HG02588 (cell line): ENCODE measurements at regions not wholly inside any gene's neighbourhood (a gene's known extent, or its start where the extent isn't known, plus 50 kb on each side); places are given as distances from the start of the nearest gene placed in this dataset.

ENCODE experiments used
- ATAC-seq: cut with Tn5 transposase; IDR thresholded peaks from one replicate; pipeline ENCODE4 v1.9.1; 2021; ENCODE audit warnings: mild to moderate bottlenecking, moderate library complexity; ENCODE audit not compliant: unreplicated experiment

DNA sequence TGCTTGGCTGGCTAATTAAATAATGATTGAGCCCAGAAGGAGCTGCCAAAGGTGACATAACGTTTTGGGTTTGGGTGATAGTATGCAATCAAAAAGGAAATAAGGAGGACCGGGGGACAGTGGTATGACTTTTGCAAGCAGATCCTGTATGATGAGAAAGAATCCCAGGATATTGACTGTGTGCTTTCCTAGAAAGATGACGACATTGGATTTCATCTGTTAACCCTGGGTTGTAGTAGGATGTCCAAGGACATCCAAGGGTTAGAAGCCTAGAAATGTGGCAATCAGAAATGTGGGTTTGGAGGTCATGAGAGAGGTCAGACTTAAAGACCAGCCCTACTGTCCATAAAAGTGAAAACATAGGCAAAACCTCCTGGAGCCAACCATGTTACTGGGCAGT lies 50.3 kb upstream of the HMHB1 start:
- no peak for ATAC-seq

- ATAC-seq, result no peak
Measured at GRCh38 chr5:143760755-143761154, 51.2 kb upstream of the HMHB1 start.

DNA sequence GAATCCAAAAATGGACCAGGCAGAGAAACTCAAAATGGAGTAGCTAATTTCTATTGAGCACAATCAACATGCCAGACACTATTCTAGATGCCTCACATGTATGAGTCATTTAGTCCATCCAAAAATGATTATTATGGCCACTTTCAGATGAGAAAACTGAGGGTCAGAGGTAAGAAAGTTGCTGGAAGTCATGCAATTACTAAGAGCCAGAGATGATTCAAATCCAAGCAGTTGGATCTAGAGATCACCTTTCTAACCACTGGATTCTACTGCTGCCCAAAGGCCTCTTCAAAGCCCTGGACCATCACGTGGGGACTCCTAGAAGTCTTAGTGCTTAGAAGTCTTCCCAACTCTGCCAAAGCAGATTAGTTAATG lies 51.8 kb upstream of the HMHB1 start:
- no peak for ATAC-seq

GRCh38 chr5:143759396-143760130 lies 52.4 kb upstream of the HMHB1 start:
- no peak for ATAC-seq

DNA sequence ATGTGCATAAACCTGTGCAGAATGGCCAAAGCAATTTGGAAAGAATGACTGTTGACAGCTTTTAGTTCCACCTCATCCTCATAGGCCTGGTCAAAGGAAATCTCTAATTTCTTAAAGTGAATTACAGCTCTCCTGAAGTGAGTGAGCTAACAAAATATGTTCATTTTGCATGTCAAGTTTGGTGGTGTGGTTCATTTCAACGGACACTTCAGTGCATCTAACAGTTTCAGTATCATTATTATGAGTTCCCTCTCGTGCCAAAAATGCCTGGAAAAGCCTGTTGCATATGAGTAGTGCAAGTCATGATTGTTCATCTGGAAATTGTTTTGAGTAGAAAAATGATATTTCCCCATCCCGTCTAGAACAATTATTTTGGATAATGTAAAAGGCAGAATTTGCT lies 53.2 kb upstream of the HMHB1 start:
- peak; percentile 60 for ATAC-seq

- ATAC-seq, result no peak
Measured at GRCh38 chr5:143758015-143758414, 53.9 kb upstream of the HMHB1 start.

- no peak for ATAC-seq
Measured at GRCh38 chr5:143757116-143757515, 54.8 kb upstream of the HMHB1 start.

DNA sequence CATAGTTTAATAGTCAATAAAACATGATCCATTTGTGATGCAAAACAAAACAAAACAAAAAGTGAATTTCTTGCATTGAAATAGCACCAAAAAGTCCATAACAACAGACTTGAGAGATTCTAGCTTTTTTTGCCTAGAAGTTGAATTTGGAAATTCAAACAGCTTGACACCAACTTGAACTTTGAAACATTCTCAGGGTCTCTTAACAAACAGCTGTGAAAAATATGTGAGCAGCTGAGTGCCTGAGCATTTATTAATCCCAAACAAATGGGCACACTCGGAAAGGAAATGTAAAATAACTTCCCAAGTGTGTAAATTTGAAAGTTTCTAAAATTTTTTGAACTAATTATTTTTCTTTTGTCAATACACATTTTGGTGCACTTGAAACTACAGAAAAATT lies 56.0 kb upstream of the HMHB1 start:
- no peak for ATAC-seq

DNA sequence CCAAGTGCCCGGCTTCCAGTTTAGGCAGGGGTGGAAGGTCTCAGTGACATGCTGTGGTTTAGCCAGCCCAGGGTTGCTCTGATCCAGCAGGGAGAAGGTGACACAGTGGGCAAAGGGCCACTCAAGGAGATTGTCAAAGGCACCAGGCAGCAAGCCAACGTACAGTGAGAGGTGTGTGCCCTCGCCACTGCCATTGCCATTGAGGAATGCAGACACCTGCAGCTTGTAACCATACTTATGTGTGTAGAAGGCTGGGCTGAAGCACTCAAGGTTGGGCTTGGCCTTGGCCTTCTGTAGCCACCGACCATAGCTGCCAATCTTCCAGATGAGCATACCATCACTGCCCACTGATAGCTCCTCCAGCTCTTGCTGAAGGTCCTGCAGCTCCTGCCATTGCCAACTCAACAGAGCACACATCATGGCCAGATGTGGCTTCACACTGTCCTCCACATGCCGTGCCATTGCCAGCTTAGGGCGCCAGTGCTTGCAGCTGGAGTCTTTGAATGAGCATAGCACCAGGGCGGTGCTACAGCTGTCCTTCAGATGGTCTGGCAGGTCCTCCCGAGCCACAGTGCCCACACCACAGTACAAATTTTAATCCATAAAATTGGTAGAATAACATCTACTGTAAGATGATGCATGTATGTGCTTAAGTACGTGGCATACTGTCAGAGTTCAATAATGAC lies 59.7 kb upstream of the HMHB1 start:
- ATAC-seq, result no peak

- no peak for ATAC-seq
Measured at GRCh38 chr5:143751342-143751741, 60.6 kb upstream of the HMHB1 start.

GRCh38 chr5:143749581-143750205 lies 62.3 kb upstream of the HMHB1 start:
- no peak for ATAC-seq

GRCh38 chr5:143748516-143748915 lies 63.4 kb upstream of the HMHB1 start:
- no peak for ATAC-seq

GRCh38 chr5:143742951-143743350 lies 69.0 kb upstream of the HMHB1 start:
- no peak for ATAC-seq

DNA sequence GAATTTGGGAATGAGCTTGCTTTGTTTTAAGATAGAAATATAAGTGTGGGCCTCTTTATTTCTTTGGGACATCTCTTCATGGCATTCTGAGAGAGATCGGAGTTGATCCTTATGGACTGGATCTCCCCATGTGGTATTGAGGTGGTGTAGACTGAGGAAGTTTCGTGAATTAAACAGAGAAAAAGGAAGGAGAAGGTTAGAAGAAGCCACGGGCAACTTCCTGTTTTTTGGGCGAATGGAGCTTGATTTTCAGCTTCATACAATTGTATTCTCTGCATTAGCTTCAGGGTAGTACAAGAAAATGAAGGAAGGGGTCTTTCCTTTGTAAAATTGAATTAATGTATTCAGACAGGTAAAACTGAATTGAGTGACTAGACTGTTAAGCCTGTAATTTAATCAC lies 70.5 kb upstream of the HMHB1 start:
- ATAC-seq, result no peak

- no peak for ATAC-seq
Measured at GRCh38 chr5:143740956-143741355, 71.0 kb upstream of the HMHB1 start.

DNA sequence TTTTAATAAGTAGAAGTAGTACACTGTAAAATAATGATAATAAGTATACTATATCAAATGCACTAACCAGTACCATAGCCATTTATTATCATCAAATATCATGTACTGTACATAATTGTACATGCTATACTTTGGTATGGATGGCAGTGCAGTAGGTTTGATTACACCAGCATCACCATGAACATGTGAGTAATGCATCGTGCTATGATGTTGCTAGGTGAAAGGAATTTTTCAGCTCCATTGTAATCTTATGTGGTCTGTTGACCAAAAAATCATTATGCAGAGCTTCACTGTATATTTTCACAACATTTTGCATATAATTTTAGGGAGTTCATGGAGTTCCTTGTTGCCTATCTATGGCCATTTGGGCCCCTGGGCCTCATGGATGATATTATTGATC lies 72.2 kb upstream of the HMHB1 start:
- no peak for ATAC-seq

DNA sequence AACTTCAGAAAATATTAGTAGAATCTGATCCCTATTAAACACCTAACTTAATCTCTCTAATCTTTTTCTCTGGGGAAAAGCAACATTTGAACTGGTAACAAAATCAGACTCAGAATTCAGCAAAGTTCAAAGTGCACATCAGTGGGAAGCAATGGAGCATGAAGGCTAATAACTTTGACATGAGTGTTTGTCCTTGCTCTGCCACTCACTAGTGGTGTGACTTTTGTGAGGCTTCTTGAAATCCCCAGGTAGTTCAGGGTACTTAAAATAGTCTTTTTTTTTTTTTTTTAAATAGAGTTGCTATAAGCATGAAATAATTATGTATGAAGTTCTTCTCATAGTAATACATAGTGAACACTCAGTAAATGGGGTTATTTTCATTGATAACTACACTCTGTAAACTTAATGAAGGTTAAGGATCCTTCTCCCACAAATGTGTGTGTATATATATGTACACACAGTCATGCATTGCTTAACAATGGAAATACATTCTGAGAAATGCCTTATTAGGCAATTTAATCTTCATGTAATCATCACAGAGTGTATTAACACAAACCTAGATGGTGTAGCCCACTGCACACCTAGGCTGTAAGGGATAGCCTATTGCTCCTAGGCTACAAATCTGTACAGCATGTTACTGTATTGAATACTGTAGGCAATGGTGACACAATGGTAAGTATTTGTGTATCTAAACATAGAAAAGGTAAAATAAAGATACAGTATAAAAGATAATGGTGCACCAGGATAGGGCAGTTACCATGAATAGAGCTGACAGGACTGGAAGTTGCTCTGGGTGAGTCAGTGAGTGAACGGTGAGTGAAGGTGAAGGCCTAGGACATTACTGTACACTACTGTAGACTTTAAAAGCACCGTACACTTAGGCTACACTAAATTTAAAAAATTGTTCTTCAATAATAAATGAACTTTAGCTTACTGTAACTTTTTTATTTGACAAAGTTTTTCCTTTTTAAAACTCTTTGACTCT lies 73.3 kb upstream of the HMHB1 start:
- ATAC-seq, result no peak

DNA sequence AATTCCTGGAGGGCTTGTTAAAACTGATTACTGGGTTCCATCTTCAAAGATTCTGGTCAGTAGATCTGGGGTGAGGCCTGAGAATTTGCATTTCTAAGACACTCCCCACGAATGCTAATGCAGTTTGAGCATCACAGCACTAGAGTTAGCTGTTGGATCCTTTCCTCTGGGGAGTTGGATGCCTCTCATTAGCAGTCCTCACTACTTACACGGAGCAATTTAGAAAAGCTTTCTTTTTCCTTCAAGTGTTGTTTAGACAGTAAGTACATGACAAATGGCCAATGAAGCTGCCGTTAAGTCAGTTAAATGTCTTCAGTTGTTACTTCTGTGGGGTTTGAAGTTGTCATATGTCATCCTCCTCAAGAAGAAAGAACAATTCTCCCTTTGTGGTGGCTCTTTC lies 74.9 kb upstream of the HMHB1 start:
- no peak for ATAC-seq

DNA sequence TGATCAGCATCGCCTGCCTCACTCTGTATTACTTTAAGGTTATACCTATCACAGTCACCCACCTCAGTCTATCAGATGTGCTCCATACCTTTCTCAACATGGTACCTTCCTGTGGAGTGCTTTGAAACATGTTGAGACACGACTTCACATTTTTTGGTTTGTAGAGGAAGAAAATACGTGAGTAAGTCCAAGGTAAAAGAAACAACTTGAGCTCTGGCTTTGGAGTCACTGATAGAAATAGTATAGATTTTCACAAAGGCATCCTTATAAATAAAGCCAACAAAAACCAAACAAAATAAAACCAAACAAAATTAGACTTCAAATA lies 77.5 kb upstream of the HMHB1 start:
- ATAC-seq, result no peak

DNA sequence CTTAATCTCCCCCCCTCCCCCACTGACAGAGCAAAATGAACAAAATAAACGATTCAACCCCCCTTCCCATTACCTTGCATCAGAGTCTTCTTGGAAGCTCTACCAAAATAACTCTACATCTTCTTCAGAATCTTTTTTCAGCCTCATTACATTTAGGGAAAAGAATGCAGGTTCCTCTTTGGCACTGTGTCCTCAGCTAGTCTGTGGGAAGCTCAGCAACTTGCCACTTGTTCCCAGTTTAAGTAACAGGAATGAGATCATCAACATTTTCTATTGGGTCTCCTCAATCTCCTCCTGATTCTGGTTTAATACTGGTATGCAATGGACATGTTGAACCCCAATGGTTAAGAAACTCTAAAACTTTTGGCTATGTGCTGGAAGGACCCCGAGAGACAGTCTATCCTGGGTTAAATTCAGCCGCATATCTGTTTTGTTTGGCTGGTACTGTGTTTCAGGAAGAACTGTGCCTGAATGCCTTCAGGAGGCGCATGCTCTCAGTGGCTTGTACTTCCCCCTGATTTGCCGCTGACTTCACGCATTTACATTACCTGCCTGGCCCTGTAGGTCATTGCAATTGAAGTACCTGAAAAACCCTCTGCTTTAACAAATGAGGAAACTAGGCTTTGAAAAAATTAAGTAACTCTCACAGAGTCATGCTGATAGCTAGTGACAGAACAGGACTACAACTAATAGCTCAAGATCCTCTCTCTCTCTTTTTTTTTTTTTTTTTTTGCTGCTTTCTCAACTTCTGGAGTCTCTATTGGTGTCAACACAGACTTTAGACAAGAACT lies 78.1 kb upstream of the HMHB1 start:
- ATAC-seq, result no peak

DNA sequence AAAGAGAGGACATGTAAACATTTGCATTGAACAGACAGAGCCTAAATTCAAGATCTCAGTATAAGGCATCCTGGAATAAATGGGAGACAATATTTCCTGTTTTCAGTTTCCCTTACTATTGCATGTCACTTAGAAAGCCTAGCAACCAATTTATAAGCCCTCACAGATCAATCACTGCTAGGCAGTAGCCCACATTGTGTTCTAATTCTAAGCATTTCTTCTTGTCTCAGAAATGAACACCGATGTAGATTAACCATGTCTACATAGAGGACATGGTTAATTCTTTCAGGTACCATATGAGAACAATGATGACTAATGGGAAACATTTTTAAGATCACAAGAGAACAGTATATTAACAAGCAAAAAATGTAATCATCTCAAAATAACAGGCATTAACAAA lies 79.6 kb upstream of the HMHB1 start:
- ATAC-seq, result no peak
